Loucy (cell line): ENCODE measurements at regions not wholly inside any gene's neighbourhood (a gene's known extent, or its start where the extent isn't known, plus 50 kb on each side); places are given as distances from the start of the nearest gene placed in this dataset.
A peak's percentile ranks its signal among the peaks of the same experiment; 100 is the strongest.

ENCODE experiments used
- EZH2phosphoT487 ChIP-seq: fragments of 200-600 bp; IDR thresholded peaks from 2 replicates; pipeline ENCODE4 v1.6.1; 2018; ENCODE audit warnings: antibody characterized with exemption, mild to moderate bottlenecking, moderate library complexity, borderline replicate concordance
- TF ChIP-seq, protein P1 (sequence below): fragments of 200-600 bp; sonication (generic); conservative IDR thresholded peaks from 2 replicates; pipeline ENCODE4 v1.5.1; 2014; ENCODE audit warnings: mild to moderate bottlenecking, antibody characterized with exemption, low read length

DNA sequence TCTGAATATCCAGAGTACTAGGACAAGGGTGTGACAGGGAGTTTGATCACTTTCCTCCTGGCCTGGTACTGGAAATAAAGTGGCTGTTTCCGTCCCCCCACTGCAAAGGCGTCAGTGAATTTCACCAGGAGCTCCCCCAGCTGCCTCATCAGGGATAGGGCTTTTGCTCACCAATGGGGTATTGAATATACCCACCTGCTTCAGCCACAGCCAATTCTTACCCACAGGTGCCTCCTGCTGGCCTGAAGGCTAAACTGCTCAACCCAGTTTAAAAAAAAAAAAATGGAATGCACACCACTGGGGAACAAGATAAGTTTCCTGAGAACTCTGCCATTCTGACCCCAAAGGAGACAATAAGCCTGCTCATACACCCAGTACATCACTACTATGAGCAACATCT is 65.3 kb upstream of the MS4A8 start:
- TF ChIP-seq, protein P1, sequence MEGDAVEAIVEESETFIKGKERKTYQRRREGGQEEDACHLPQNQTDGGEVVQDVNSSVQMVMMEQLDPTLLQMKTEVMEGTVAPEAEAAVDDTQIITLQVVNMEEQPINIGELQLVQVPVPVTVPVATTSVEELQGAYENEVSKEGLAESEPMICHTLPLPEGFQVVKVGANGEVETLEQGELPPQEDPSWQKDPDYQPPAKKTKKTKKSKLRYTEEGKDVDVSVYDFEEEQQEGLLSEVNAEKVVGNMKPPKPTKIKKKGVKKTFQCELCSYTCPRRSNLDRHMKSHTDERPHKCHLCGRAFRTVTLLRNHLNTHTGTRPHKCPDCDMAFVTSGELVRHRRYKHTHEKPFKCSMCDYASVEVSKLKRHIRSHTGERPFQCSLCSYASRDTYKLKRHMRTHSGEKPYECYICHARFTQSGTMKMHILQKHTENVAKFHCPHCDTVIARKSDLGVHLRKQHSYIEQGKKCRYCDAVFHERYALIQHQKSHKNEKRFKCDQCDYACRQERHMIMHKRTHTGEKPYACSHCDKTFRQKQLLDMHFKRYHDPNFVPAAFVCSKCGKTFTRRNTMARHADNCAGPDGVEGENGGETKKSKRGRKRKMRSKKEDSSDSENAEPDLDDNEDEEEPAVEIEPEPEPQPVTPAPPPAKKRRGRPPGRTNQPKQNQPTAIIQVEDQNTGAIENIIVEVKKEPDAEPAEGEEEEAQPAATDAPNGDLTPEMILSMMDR: peak; percentile 61
- TF ChIP-seq EZH2phosphoT487: no peak
